Activated CD8-positive, alpha-beta T cell treated with anti-CD3 and anti-CD28 coated beads for 36 hours (primary cell): ENCODE measurements at regions not wholly inside any gene's neighbourhood (a gene's known extent, or its start where the extent isn't known, plus 50 kb on each side); places are given as distances from the start of the nearest gene placed in this dataset.
"Not testable (repeated sequence)": the region's sequence is repeated elsewhere in the genome, so short reads cannot be mapped to it uniquely, and the experiment has no call there.

Experiments
- ATAC-seq: fragments of 200-7000 bp; cut with Tn5 transposase; one replicate; pipeline ENCODE4 v1.10.0; 2021; ENCODE audit warnings: mild to moderate bottlenecking, moderate library complexity
- CTCF ChIA-PET: fragments of 350-600 bp; sonication (Branson Sonifier 250); formaldehyde crosslinking; loops from one replicate; lab custom pipeline; 2021; ENCODE audit warnings: antibody characterized with exemption; lab: Charles Lee
- POLR2A ChIA-PET: fragments of 350-600 bp; sonication (Branson Sonifier 250); formaldehyde crosslinking; loops from one replicate; lab custom pipeline; 2021; ENCODE audit warnings: antibody characterized with exemption; lab: Charles Lee
- DNase-seq: peaks from one replicate; pipeline ENCODE4 v3.0.0-alpha.2; 2020
- H3K27ac Mint-ChIP-seq: one replicate; pipeline ENCODE4 v1.8.0; 2021; ENCODE audit warnings: mild to moderate bottlenecking, mixed read lengths
- H3K27me3 Mint-ChIP-seq: one replicate; pipeline ENCODE4 v1.8.0; 2021; ENCODE audit warnings: mixed read lengths
- H3K36me3 Mint-ChIP-seq: one replicate; pipeline ENCODE4 v1.8.0; 2021; ENCODE audit warnings: low read depth, mixed read lengths
- H3K4me1 Mint-ChIP-seq: one replicate; pipeline ENCODE4 v1.8.0; 2021; ENCODE audit warnings: low read depth, mixed read lengths
- H3K4me3 Mint-ChIP-seq: one replicate; pipeline ENCODE4 v1.8.0; 2021; ENCODE audit warnings: mild to moderate bottlenecking, moderate library complexity, mixed read lengths
- H3K9me3 Mint-ChIP-seq: one replicate; pipeline ENCODE4 v1.8.0; 2021; ENCODE audit warnings: mixed read lengths
- CTCF ChIP-seq: fragments of 200-600 bp; IDR thresholded peaks from one replicate; pipeline ENCODE4 v1.8.0; 2022; ENCODE audit warnings: antibody characterized with exemption, mild to moderate bottlenecking
- intact Hi-C: fragments of 100-400 bp; cut with micrococcal nuclease; formaldehyde crosslinking; loops from one replicate; pipeline ENCODE4 v1.10.0; 2022

DNA sequence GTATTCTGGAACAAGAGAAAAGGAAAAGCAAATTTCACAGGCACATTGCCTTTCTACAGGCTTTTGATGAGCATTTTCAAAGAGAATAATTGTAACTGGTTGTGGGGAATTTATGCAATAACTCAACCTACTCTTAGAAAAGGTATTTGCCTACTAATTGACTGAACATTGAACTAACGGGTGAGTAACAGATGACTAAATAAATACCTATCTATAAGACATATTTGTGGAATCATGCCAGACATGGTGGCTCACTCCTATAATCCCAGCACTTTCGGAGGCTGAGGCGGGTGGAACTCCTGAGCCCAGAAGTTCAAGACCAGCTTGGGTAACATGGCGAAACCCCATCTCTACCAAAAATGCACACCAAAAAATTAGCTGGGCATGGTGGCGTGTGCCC, 367.7 kb downstream of the CGGBP1 start:
- no peak overlapping the region for H3K27ac Mint-ChIP-seq
- no peaks in the 10 kb centered on the region for H3K9me3 Mint-ChIP-seq
- no peak for DNase-seq
- no peaks in the 10 kb centered on the region for H3K4me1 Mint-ChIP-seq
- H3K36me3 Mint-ChIP-seq, result no peaks in the 10 kb centered on the region
- CTCF ChIA-PET, result no interaction called here
- TF ChIP-seq CTCF, result no peak
- intact Hi-C loops, result no loop called here
- ATAC-seq, result no peak
- peaks cover 1% of the 10 kb centered on the region for H3K27me3 Mint-ChIP-seq
- POLR2A ChIA-PET, result no interaction called here
- no peak overlapping the region for H3K4me3 Mint-ChIP-seq

DNA sequence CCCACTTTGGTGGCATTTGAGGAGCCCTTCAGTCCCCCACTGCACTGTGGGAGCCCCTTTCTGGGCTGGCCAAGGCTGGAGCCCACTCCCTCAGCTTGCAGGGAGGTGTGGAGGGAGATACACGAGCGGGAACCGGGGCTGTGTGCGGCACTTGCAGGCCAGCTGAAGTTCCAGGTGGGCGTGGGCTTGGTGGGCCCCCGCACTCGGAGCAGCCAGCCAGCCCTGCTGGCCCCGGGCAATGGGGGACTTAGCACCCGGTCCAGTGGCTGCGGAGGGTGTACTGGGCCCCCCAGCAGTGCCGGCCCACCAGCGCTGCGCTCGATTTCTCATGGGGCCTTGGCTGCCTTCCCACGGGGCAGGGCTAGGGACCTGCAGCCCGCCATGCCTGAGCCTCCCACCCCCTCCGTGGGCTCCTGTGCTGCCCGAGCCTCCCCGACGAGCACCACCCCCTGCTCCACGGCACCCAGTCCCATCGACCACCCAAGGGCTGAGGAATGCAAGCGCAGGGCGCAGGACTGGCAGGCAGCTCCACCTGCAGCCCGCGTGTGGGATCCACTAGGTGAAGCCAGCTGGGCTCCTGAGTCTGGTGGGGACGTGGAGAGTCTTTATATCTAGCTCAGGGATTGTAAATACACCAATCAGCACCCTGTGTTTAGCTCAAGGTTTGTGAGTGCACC, 379.7 kb downstream of the CGGBP1 start:
- H3K27me3 Mint-ChIP-seq, POLR2A ChIA-PET, CTCF ChIA-PET, H3K4me1 Mint-ChIP-seq, H3K27ac Mint-ChIP-seq, intact Hi-C loops, ATAC-seq, H3K9me3 Mint-ChIP-seq, DNase-seq, H3K4me3 Mint-ChIP-seq, H3K36me3 Mint-ChIP-seq: not testable (repeated sequence)

DNA sequence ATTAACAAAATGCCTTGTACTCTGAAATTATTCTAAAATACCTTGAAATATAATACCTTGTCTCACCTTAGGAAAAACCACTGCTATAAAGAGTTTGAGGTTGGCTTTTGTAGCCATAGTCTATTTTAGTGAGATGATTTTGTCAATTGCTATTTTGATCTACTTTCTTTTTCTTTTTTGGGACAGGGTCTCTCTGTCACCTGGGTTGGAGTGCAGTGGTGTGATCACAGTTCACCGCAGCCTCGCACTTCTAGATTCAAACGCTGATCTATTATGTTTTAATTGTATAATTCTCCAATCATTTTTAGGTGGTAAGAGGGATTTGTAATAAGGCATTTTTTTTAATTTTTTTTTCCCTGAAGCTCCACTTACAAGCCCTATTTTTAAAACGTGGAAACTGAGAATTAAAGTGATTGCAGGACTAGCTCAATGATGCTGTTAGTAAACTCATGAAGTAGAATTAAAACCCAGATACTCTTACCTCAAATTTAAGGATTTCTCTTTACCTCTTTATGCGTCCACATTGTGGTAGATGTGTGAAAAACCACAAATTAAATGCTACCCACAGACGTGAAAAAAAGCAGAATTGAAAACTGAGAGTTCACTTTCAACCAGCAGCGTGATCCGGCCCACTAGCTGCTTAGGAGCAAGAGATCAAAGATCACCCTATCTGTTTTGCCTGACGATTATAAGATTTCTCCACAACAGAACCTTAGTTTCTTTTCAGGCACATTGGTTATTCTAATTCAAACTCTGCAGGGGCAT, 384.2 kb downstream of the CGGBP1 start:
- ATAC-seq, result peak; percentile 55
- CTCF ChIA-PET, result no interaction called here
- DNase-seq, result peak; percentile 34
- POLR2A ChIA-PET, result no interaction called here
- no peak overlapping the region for H3K4me3 Mint-ChIP-seq
- H3K27ac Mint-ChIP-seq, result no peak overlapping the region
- no peak for TF ChIP-seq CTCF
- no peaks in the 10 kb centered on the region for H3K9me3 Mint-ChIP-seq
- H3K27me3 Mint-ChIP-seq, result peaks cover 8% of the 10 kb centered on the region
- no peaks in the 10 kb centered on the region for H3K36me3 Mint-ChIP-seq
- H3K4me1 Mint-ChIP-seq, result peaks cover 6% of the 10 kb centered on the region
- intact Hi-C loops, result no loop called here

GRCh38 chr3:87673132-87673531, 385.7 kb downstream of the CGGBP1 start:
- intact Hi-C loops, result no loop called here
- POLR2A ChIA-PET, result no interaction called here
- Mint-ChIP-seq H3K27me3 (peaks cover 12% of the 10 kb centered on the region), H3K4me1 (peaks cover 6% of the 10 kb centered on the region), H3K27ac (no peak overlapping the region), H3K4me3 (no peak overlapping the region), H3K36me3 (no peaks in the 10 kb centered on the region), H3K9me3 (no peaks in the 10 kb centered on the region)
- DNase-seq (no peak), ATAC-seq (no peak)
- TF ChIP-seq CTCF, result no peak
- CTCF ChIA-PET, result no interaction called here

DNA sequence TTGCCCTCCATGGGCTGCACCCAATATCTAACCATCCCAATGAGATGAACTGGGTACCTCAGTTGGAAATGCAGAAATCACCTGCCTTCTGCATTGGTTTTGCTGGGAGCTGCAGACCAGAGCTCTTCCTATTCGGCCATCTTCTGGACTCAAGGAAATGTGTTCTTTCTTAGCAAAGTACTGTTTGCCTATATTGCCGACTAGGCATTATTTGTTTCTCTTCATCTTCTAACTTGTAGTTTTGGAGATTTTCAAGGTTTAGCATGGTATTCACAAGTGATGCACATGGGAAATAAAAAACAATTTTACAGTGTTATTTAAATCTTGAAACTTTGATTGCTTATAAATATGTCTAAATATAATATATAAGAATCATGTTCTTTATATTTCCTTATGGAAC, 377.8 kb upstream of the POU1F1 start:
- Mint-ChIP-seq H3K4me1 (no peaks in the 10 kb centered on the region), H3K27me3 (no peaks in the 10 kb centered on the region), H3K36me3 (no peaks in the 10 kb centered on the region), H3K9me3 (no peaks in the 10 kb centered on the region), H3K27ac (no peak overlapping the region), H3K4me3 (no peak overlapping the region)
- ATAC-seq, result no peak
- no peak for DNase-seq
- intact Hi-C loops, result no loop called here
- TF ChIP-seq CTCF, result no peak
- CTCF ChIA-PET, result no interaction called here
- POLR2A ChIA-PET, result no interaction called here

- H3K4me1 Mint-ChIP-seq, CTCF ChIA-PET, H3K4me3 Mint-ChIP-seq, H3K9me3 Mint-ChIP-seq, H3K27ac Mint-ChIP-seq, intact Hi-C loops, DNase-seq, H3K36me3 Mint-ChIP-seq, ATAC-seq, H3K27me3 Mint-ChIP-seq: not testable (repeated sequence)
- POLR2A ChIA-PET, result interaction anchor here (0.6 kb wide), 1 partner anchor 225 kb away, joined by 3 read pairs; no protein-coding TSS in a partner anchor
These were observed 376.8 kb upstream of the POU1F1 start for GRCh38 chr3:87653138-87653537.
